K562 (cell line): ENCODE measurements at regions not wholly inside any gene's neighbourhood (a gene's known extent, or its start where the extent isn't known, plus 50 kb on each side); places are given as distances from the start of the nearest gene placed in this dataset.

Source experiments
- ATAC-seq: fragments of 200-7000 bp; cut with Tn5 transposase; 3 replicates; pipeline ENCODE4 v1.9.1; 2020; ENCODE audit warnings: moderate library complexity
- BruUV-seq: library from RNA; stranded (reverse); fragments of 400-500 nt; replicated peaks from 2 replicates; lab custom pipeline; 2021; lab: Mats Ljungman, UMichigan
- CTCF ChIA-PET: fragments of 300-600 bp; formaldehyde crosslinking; extraction: SDS; loops from one replicate; lab custom pipeline; 2021; ENCODE audit warnings: low intra/inter-chr PET ratio; lab: Yijun Ruan, JAX
- POLR2A ChIA-PET: fragments of 300-600, 350-650 bp; sonication (Branson Sonifier 250); formaldehyde crosslinking; extraction: SDS; loops from one replicate; lab custom pipeline; 2021; ENCODE audit warnings: antibody characterized with exemption, inconsistent platforms; lab: Yijun Ruan, JAX
- DNase-seq, 4 experiments: peaks; one replicate each; pipeline versions ENCODE4 v3.0.0 to v3.0.0-alpha.2; 2011 to 2018; ENCODE audit warnings: low spot score in 3 of 4, mixed read lengths in 3 of 4; ENCODE audit errors: extremely low read depth in 1 of 4
- FAIRE-seq: peaks from 2 replicates; lab custom pipeline; 2011; peaks lifted over from hg19 to GRCh38; lab: Jason Lieb, UNC
- H2AFZ ChIP-seq: 2 replicates; pipeline ENCODE4 v1.6.0; 2011; ENCODE audit warnings: low read depth, low read length, control low read depth, inconsistent platforms
- H3K27ac ChIP-seq: fragments of 200-600 bp; 3 replicates; pipeline ENCODE4 v1.8.0; 2011; ENCODE audit warnings: low read depth, mild to moderate bottlenecking, control low read depth, inconsistent platforms, low read length, moderate library complexity, mixed read lengths; ENCODE audit errors: extremely low read depth
- H3K27me3 ChIP-seq, 2 experiments: fragments of 300-600 bp in 1 of 2; 2 replicates in 1 of 2; 3 replicates in 1 of 2; pipeline versions ENCODE4 v1.6.0 to v1.8.0; 2011; ENCODE audit warnings: inconsistent platforms in 2 of 2, low read length in 2 of 2, mild to moderate bottlenecking in 1 of 2, mixed read lengths in 1 of 2, moderate library complexity in 1 of 2; ENCODE audit not compliant: control insufficient read depth in 2 of 2, insufficient read depth in 2 of 2
- H3K36me3 ChIP-seq: fragments of 300-600 bp; 3 replicates; pipeline ENCODE4 v1.8.0; 2011; ENCODE audit warnings: mild to moderate bottlenecking, low read length, inconsistent platforms; ENCODE audit not compliant: control insufficient read depth, insufficient read depth
- H3K4me1 ChIP-seq, 2 experiments: fragments of 200-600 bp in 1 of 2; replicated peaks in 1 of 2; 2 replicates in 1 of 2; 3 replicates in 1 of 2; pipeline versions ENCODE4 v1.5.1 to v1.8.0; 2011; ENCODE audit warnings: inconsistent platforms in 2 of 2, low read length in 2 of 2, mild to moderate bottlenecking in 1 of 2, mixed read lengths in 1 of 2, moderate library complexity in 1 of 2; ENCODE audit not compliant: control insufficient read depth in 2 of 2, insufficient read depth in 2 of 2
- H3K4me2 ChIP-seq: 2 replicates; pipeline ENCODE4 v1.6.1; 2011; ENCODE audit warnings: low read length, control low read depth, inconsistent platforms, mixed read lengths; ENCODE audit not compliant: insufficient read depth
- H3K4me3 ChIP-seq: fragments of 200-600 bp; sonication (generic), shearing (Covaris generic); 2 replicates; pipeline ENCODE4 v1.5.1; 2016; ENCODE audit warnings: control low read depth, inconsistent platforms
- H3K79me2 ChIP-seq: fragments of 200-600 bp; 3 replicates; pipeline ENCODE4 v1.8.0; 2011; ENCODE audit warnings: low read length, inconsistent platforms; ENCODE audit not compliant: control insufficient read depth, insufficient read depth
- H3K9ac ChIP-seq, 2 experiments: 2 replicates each; pipeline versions ENCODE4 v1.6.0 to v1.6.1; 2011; ENCODE audit warnings: low read depth in 2 of 2, low read length in 2 of 2, control low read depth in 1 of 2, inconsistent platforms in 1 of 2, mild to moderate bottlenecking in 1 of 2, mixed read lengths in 1 of 2; ENCODE audit not compliant: insufficient read depth in 1 of 2
- H3K9me1 ChIP-seq: one replicate; pipeline ENCODE4 v1.6.0; 2011; ENCODE audit warnings: inconsistent platforms, mild to moderate bottlenecking, low read length, moderate library complexity; ENCODE audit not compliant: control insufficient read depth, insufficient read depth
- H3K9me3 ChIP-seq: replicated peaks from 2 replicates; pipeline ENCODE4 v1.5.1; 2011; ENCODE audit warnings: low read depth, low read length, inconsistent platforms; ENCODE audit not compliant: control insufficient read depth, insufficient read depth
- H4K20me1 ChIP-seq: replicated peaks from 2 replicates; pipeline ENCODE4 v1.6.1; 2011; ENCODE audit warnings: low read length, inconsistent platforms, mixed read lengths; ENCODE audit not compliant: control insufficient read depth, insufficient read depth
- CTBP1 ChIP-seq: fragments of 450-650 bp; IDR thresholded peaks from 2 replicates; pipeline ENCODE4 v1.6.1; 2016; ENCODE audit warnings: borderline replicate concordance
- PRDM10 ChIP-seq: fragments of 450-650 bp; IDR thresholded peaks from 2 replicates; pipeline ENCODE4 v1.6.1; 2018; ENCODE audit not compliant: partially characterized antibody
- RB1 ChIP-seq: fragments of 450-650 bp; IDR thresholded peaks from 2 replicates; pipeline ENCODE4 v1.6.1; 2017; ENCODE audit warnings: low read depth, mild to moderate bottlenecking
- RBM34 ChIP-seq: fragments of 200-400 bp; formaldehyde crosslinking; IDR thresholded peaks from 2 replicates; pipeline ENCODE4 v1.6.1; 2018; ENCODE audit warnings: low read length, borderline replicate concordance; ENCODE audit not compliant: insufficient read depth
- STAT6 ChIP-seq: sonication (generic); formaldehyde crosslinking; IDR thresholded peaks from 2 replicates; pipeline ENCODE4 v1.8.1; 2023; ENCODE audit warnings: mild to moderate bottlenecking, missing genetic modification reagents
- TCF15 ChIP-seq: fragments of 250-450 bp; sonication (Bioruptor Pico); IDR thresholded peaks from 2 replicates; pipeline ENCODE4 v1.8.0; 2022; ENCODE audit warnings: moderate library complexity, mild to moderate bottlenecking, inconsistent platforms
- ZFPM2 ChIP-seq: fragments of 250-450 bp; sonication (Bioruptor Pico); IDR thresholded peaks from 2 replicates; pipeline ENCODE4 v1.5.1; 2022; ENCODE audit warnings: mild to moderate bottlenecking
- ZNF717 ChIP-seq: fragments of 250-450 bp; sonication (Bioruptor Pico); IDR thresholded peaks from 2 replicates; pipeline ENCODE4 v1.5.0; 2021
- ZNF780A ChIP-seq: fragments of 250-450 bp; sonication (Bioruptor Pico); IDR thresholded peaks from 2 replicates; pipeline ENCODE4 v1.5.0; 2021; ENCODE audit warnings: mild to moderate bottlenecking
- WGBS: fragments of 100-300 bp; shearing (Covaris generic); methylation state at CpG from one replicate; pipeline ENCODE4 v1.1.6; 2016; ENCODE audit warnings: low coverage, mixed read lengths; ENCODE audit not compliant: insufficient coverage; ENCODE audit errors: missing lambda C conversion rate; 5-methylcytosine and 5-hydroxymethylcytosine counted together
- in situ Hi-C: fragments of 300-500 bp; cut with MboI; formaldehyde crosslinking; loops from 4 replicates; pipeline ENCODE4 v1.15.0; 2018; ENCODE audit warnings: inconsistent platforms, mixed read lengths
- intact Hi-C: fragments of 100-400 bp; cut with micrococcal nuclease; formaldehyde crosslinking; loops from 2 replicates; pipeline ENCODE4 v1.14.2; 2022
- TF ChIP-seq, protein P1 (sequence below): fragments of 250-450 bp; sonication (Bioruptor Pico); IDR thresholded peaks from 2 replicates; pipeline ENCODE4 v1.8.0; 2022; ENCODE audit warnings: inconsistent platforms, mild to moderate bottlenecking, moderate library complexity, borderline replicate concordance
- TF ChIP-seq, protein P2 (sequence below): fragments of 450-650 bp; IDR thresholded peaks from one replicate; pipeline ENCODE4 v1.6.1; 2018; ENCODE audit warnings: mild to moderate bottlenecking, moderate library complexity; ENCODE audit not compliant: partially characterized antibody

DNA sequence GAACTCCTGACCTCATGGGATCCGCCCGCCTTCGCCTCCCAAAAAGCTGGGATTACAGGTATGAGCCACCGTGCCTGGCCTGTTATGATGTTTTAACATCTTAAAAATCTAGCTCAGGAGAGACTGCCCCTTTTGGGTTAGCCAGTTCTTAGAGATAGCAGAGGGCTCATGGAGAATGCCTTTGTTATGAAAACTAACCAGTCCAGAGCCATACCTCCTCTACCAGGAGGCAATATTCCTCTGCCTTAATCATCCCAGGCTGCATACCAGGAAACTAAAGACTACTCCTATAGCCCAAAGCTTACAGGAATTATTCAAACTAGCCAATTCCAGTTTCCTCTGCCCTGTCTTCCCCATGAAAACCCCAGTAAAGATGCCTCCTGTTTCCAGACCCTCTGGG, 96.0 kb upstream of the MDM1 start:
- Histone ChIP-seq H3K9me3 (no peaks in the 10 kb centered on the region), H3K36me3 (no peaks in the 10 kb centered on the region), H2AFZ (no peak overlapping the region), H3K9ac (no peak overlapping the region), H3K27ac (no peak overlapping the region), H3K4me3 (no peak overlapping the region), H3K79me2 (no peaks in the 10 kb centered on the region), H3K4me2 (no peak overlapping the region), H4K20me1 (no peaks in the 10 kb centered on the region), H3K9me1 (no peaks in the 10 kb centered on the region), H3K27me3 (peaks cover 0 to 9% of the 10 kb centered on the region in 2 experiments; a peak in 3 of 5 replicates), H3K4me1 (no peaks in the 10 kb centered on the region)
- no peak for DNase-seq
- WGBS: 40% methylated on average over 4 of the region's 4 CpGs
- BruUV-seq: no TSS peak
- intact Hi-C loops (no loop called here), in situ Hi-C loops (no loop called here)
- TF ChIP-seq RBM34 (no peak), ZFPM2 (CRISPR knock-in tag) (no peak), CTBP1 (no peak), ZNF717 (CRISPR knock-in tag) (no peak), PRDM10 (no peak), RB1 (no peak), TCF15 (CRISPR knock-in tag) (no peak), STAT6 (no peak), ZNF780A (CRISPR knock-in tag) (no peak)
- TF ChIP-seq, protein P1, sequence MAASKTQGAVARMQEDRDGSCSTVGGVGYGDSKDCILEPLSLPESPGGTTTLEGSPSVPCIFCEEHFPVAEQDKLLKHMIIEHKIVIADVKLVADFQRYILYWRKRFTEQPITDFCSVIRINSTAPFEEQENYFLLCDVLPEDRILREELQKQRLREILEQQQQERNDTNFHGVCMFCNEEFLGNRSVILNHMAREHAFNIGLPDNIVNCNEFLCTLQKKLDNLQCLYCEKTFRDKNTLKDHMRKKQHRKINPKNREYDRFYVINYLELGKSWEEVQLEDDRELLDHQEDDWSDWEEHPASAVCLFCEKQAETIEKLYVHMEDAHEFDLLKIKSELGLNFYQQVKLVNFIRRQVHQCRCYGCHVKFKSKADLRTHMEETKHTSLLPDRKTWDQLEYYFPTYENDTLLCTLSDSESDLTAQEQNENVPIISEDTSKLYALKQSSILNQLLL (CRISPR knock-in tag): no peak
- TF ChIP-seq, protein P2, sequence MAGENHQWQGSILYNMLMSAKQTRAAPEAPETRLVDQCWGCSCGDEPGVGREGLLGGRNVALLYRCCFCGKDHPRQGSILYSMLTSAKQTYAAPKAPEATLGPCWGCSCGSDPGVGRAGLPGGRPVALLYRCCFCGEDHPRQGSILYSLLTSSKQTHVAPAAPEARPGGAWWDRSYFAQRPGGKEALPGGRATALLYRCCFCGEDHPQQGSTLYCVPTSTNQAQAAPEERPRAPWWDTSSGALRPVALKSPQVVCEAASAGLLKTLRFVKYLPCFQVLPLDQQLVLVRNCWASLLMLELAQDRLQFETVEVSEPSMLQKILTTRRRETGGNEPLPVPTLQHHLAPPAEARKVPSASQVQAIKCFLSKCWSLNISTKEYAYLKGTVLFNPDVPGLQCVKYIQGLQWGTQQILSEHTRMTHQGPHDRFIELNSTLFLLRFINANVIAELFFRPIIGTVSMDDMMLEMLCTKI: no peak
- no peak for FAIRE-seq
- ChIA-PET CTCF (no interaction called here), POLR2A (interaction anchor here (0.6 kb wide), 1 partner anchor 20 kb away, joined by 3 read pairs; no protein-coding TSS in a partner anchor)
- ATAC-seq: no peak
